Activated T-cell treated with anti-CD3 and anti-CD28 coated beads for 1 hour (primary cell): ENCODE measurements at regions not wholly inside any gene's neighbourhood (a gene's known extent, or its start where the extent isn't known, plus 50 kb on each side); places are given as distances from the start of the nearest gene placed in this dataset.
"Not testable (repeated sequence)": the region's sequence is repeated elsewhere in the genome, so short reads cannot be mapped to it uniquely, and the experiment has no call there.

Experiments
- DNase-seq: peaks from one replicate; pipeline ENCODE4 v3.0.0-alpha.2; 2020; ENCODE audit warnings: low read depth

- no peak for DNase-seq
Observed at GRCh38 chr5:82956600-82956999, 120.6 kb downstream of the TMEM167A start.

GRCh38 chr5:82952326-82952725, 124.9 kb downstream of the TMEM167A start:
- no peak for DNase-seq

- not testable (repeated sequence) for DNase-seq
Observed at GRCh38 chr5:82944267-82944666, 132.9 kb downstream of the TMEM167A start.

- DNase-seq: no peak
Observed at GRCh38 chr5:82942083-82942881, 134.9 kb downstream of the TMEM167A start.

- DNase-seq: no peak
Observed at GRCh38 chr5:82938901-82939725, 138.1 kb downstream of the TMEM167A start.

GRCh38 chr5:82932473-82933220, 144.5 kb downstream of the TMEM167A start:
- not testable (repeated sequence) for DNase-seq

- no peak for DNase-seq
Observed at GRCh38 chr5:82931110-82931509, 146.1 kb downstream of the TMEM167A start.

GRCh38 chr5:82925061-82925411, 152.2 kb downstream of the TMEM167A start:
- no peak for DNase-seq

- DNase-seq: no peak
Observed at GRCh38 chr5:82924226-82925060, 152.8 kb downstream of the TMEM167A start.

- DNase-seq: no peak
Observed at GRCh38 chr5:82922086-82922734, 155.0 kb downstream of the TMEM167A start.

GRCh38 chr5:82918311-82919031, 158.7 kb downstream of the TMEM167A start:
- no peak for DNase-seq

GRCh38 chr5:82917584-82917983, 159.6 kb downstream of the TMEM167A start:
- no peak for DNase-seq

- DNase-seq: no peak
Observed at GRCh38 chr5:82913971-82914370, 163.2 kb downstream of the TMEM167A start.

- DNase-seq: no peak
Observed at GRCh38 chr5:82912462-82912861, 164.7 kb downstream of the TMEM167A start.

- DNase-seq: no peak
Observed at GRCh38 chr5:82911910-82912309, 165.3 kb downstream of the TMEM167A start.

- no peak for DNase-seq
Observed at GRCh38 chr5:82910905-82911304, 166.3 kb downstream of the TMEM167A start.

GRCh38 chr5:82910491-82910890, 166.7 kb downstream of the TMEM167A start:
- DNase-seq: no peak

GRCh38 chr5:82909771-82910170, 167.4 kb downstream of the TMEM167A start:
- no peak for DNase-seq

- no peak for DNase-seq
Observed at GRCh38 chr5:82905986-82906385, 171.2 kb downstream of the TMEM167A start.

- no peak for DNase-seq
Observed at GRCh38 chr5:82901281-82901888, 175.8 kb downstream of the TMEM167A start.
